SH-SY5Y (cell line): ENCODE measurements at regions not wholly inside any gene's neighbourhood (a gene's known extent, or its start where the extent isn't known, plus 50 kb on each side); places are given as distances from the start of the nearest gene placed in this dataset.

Experiments used
- GATA2 ChIP-seq: IDR thresholded peaks from 2 replicates; pipeline ENCODE4 v1.6.1; 2011; ENCODE audit warnings: mild to moderate bottlenecking, low read depth, low read length
- GATA3 ChIP-seq: IDR thresholded peaks from 2 replicates; pipeline ENCODE4 v1.6.1; 2011; ENCODE audit warnings: low read depth, mild to moderate bottlenecking, low read length, moderate library complexity

DNA sequence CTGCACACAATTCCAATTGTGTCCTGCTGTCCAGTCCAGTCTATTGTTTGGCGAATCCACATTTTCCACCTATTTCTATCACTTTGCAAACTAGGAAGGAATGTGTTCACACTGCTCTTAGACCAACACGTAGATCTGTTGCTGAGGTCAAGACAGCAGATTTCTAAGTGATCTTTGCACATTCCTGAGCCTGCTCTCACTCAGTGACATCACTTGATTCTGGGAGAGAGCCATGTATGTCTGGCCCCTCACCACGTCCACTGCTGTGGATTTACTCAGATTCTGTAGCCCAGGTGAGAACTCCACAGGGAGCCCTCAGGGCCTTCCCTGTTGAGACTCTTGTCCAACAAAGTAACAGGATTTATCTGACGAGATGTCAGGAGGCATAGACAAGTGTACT lies 317.2 kb downstream of the TSN start:
- TF ChIP-seq GATA2 (no peak), GATA3 (no peak)
